ENCODE measurements at regions not wholly inside any gene's neighbourhood (a gene's known extent, or its start where the extent isn't known, plus 50 kb on each side); places are given as distances from the start of the nearest gene placed in this dataset.
"Not testable (repeated sequence)": the region's sequence is repeated elsewhere in the genome, so short reads cannot be mapped to it uniquely, and the experiment has no call there.

- no peak overlapping the region for H3K27ac ChIP-seq (replicated peaks)
- TF ChIP-seq, protein P1, sequence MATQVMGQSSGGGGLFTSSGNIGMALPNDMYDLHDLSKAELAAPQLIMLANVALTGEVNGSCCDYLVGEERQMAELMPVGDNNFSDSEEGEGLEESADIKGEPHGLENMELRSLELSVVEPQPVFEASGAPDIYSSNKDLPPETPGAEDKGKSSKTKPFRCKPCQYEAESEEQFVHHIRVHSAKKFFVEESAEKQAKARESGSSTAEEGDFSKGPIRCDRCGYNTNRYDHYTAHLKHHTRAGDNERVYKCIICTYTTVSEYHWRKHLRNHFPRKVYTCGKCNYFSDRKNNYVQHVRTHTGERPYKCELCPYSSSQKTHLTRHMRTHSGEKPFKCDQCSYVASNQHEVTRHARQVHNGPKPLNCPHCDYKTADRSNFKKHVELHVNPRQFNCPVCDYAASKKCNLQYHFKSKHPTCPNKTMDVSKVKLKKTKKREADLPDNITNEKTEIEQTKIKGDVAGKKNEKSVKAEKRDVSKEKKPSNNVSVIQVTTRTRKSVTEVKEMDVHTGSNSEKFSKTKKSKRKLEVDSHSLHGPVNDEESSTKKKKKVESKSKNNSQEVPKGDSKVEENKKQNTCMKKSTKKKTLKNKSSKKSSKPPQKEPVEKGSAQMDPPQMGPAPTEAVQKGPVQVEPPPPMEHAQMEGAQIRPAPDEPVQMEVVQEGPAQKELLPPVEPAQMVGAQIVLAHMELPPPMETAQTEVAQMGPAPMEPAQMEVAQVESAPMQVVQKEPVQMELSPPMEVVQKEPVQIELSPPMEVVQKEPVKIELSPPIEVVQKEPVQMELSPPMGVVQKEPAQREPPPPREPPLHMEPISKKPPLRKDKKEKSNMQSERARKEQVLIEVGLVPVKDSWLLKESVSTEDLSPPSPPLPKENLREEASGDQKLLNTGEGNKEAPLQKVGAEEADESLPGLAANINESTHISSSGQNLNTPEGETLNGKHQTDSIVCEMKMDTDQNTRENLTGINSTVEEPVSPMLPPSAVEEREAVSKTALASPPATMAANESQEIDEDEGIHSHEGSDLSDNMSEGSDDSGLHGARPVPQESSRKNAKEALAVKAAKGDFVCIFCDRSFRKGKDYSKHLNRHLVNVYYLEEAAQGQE (IDR thresholded peaks at IDR 0.05; ENCODE audit: insufficient replicate concordance, low read depth) = no peak
- TF ChIP-seq SPI1 (IDR thresholded peaks at IDR 0.05; ENCODE audit: borderline replicate concordance, low read depth) = no peak
- no peak for TF ChIP-seq POLR2AphosphoS5 (IDR thresholded peaks at IDR 0.05; ENCODE audit: low read depth)
- TF ChIP-seq, protein P2, sequence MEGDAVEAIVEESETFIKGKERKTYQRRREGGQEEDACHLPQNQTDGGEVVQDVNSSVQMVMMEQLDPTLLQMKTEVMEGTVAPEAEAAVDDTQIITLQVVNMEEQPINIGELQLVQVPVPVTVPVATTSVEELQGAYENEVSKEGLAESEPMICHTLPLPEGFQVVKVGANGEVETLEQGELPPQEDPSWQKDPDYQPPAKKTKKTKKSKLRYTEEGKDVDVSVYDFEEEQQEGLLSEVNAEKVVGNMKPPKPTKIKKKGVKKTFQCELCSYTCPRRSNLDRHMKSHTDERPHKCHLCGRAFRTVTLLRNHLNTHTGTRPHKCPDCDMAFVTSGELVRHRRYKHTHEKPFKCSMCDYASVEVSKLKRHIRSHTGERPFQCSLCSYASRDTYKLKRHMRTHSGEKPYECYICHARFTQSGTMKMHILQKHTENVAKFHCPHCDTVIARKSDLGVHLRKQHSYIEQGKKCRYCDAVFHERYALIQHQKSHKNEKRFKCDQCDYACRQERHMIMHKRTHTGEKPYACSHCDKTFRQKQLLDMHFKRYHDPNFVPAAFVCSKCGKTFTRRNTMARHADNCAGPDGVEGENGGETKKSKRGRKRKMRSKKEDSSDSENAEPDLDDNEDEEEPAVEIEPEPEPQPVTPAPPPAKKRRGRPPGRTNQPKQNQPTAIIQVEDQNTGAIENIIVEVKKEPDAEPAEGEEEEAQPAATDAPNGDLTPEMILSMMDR (IDR thresholded peaks at IDR 0.05; ENCODE audit: insufficient read depth, low read length) = no peak
- no peak for TF ChIP-seq GABPA (IDR thresholded peaks at IDR 0.05; ENCODE audit: low read depth)
- peaks cover 7% of the 10 kb centered on the region for H3K27me3 ChIP-seq (ENCODE audit: insufficient read depth, poor library complexity, severe bottlenecking)
- no peak overlapping the region for H3K4me3 ChIP-seq (replicated peaks; ENCODE audit: insufficient read depth, low read length)
- no peak for DNase-seq (ENCODE audit: low read depth in 1 of 2, low spot score in 1 of 2)
Measured at GRCh38 chr1:47598357-47598756, 160.5 kb downstream of the FOXD2 start.

DNA sequence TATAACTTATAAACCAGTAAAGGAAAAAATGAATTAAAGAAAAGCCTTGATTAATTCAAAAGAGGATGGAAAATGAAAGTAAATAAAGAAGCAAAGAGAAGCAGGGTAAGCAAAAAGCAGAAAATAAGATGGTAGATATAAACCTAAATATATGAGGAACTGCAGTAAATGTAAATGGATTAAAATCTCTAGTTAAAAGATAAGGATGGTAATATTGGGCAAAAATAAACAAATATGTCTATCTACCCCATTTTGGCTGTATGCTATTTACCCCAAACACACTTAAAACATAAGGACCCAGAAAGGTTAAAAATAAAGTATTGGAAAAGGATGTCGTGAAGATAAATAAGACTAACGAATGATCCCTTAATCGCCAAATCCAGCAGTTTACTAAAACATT lies 161.9 kb downstream of the FOXD2 start:
- no peak overlapping the region for H3K27ac ChIP-seq (replicated peaks)
- H3K4me3 ChIP-seq (replicated peaks; ENCODE audit: insufficient read depth, low read length) = no peak overlapping the region
- TF ChIP-seq, protein P2 (IDR thresholded peaks at IDR 0.05; ENCODE audit: insufficient read depth, low read length) = no peak
- TF ChIP-seq, protein P1 (IDR thresholded peaks at IDR 0.05; ENCODE audit: insufficient replicate concordance, low read depth) = no peak
- TF ChIP-seq GABPA (IDR thresholded peaks at IDR 0.05; ENCODE audit: low read depth) (no peak), POLR2AphosphoS5 (IDR thresholded peaks at IDR 0.05; ENCODE audit: low read depth) (no peak)
- H3K27me3 ChIP-seq (ENCODE audit: insufficient read depth, poor library complexity, severe bottlenecking) = no peaks in the 10 kb centered on the region
- no peak for DNase-seq (ENCODE audit: low read depth in 1 of 2, low spot score in 1 of 2)

DNA sequence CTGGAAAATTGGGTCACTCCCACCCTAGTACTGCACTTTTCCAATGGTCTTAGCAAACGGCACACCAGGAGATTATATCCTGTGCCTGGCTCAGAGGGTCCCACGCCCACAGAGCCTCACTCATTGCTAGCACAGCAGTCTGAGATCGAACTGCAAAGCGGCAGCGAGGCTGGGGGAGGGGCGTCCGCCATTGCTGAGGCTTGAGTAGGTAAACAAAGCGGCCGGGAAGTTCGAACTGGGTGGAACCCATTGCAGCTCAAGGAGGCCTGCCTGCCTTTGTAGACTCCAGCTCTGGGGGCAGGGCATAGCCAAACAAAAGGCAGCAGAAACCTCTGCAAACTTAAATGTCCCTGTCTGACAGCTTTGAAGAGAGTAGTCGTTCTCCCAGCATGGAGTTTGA lies 164.6 kb downstream of the FOXD2 start:
- DNase-seq (ENCODE audit: low read depth in 1 of 2, low spot score in 1 of 2); H3K4me3 ChIP-seq (replicated peaks; ENCODE audit: insufficient read depth, low read length); H3K27me3 ChIP-seq (ENCODE audit: insufficient read depth, poor library complexity, severe bottlenecking); H3K27ac ChIP-seq (replicated peaks): not testable (repeated sequence)

DNA sequence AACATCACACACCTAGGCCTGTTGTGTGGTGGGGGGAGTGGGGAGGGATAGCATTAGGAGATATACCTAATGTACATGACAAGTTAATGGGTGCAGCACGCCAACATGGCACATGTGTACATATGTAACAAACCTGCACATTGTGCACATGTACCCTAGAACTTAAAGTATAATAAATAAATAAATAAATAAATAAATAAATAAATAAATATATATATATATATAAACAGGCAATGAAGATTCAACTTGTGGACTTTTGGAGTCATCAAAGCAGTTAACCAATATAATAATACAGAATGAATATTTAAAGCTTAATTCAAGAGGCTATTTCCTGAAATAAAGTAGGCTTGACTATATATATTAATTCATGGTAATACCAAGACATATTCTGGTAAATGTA lies 167.0 kb downstream of the FOXD2 start:
- not testable (repeated sequence) for H3K27ac ChIP-seq (replicated peaks); DNase-seq (ENCODE audit: low read depth in 1 of 2, low spot score in 1 of 2); H3K27me3 ChIP-seq (ENCODE audit: insufficient read depth, poor library complexity, severe bottlenecking); H3K4me3 ChIP-seq (replicated peaks; ENCODE audit: insufficient read depth, low read length)

- Histone ChIP-seq H3K27ac (replicated peaks) (no peak overlapping the region), H3K4me3 (replicated peaks; ENCODE audit: insufficient read depth, low read length) (no peak overlapping the region), H3K27me3 (ENCODE audit: insufficient read depth, poor library complexity, severe bottlenecking) (no peaks in the 10 kb centered on the region)
- TF ChIP-seq POLR2AphosphoS5 (IDR thresholded peaks at IDR 0.05; ENCODE audit: low read depth) (no peak), GABPA (IDR thresholded peaks at IDR 0.05; ENCODE audit: low read depth) (no peak), SPI1 (IDR thresholded peaks at IDR 0.05; ENCODE audit: borderline replicate concordance, low read depth) (no peak)
- TF ChIP-seq, protein P2 (IDR thresholded peaks at IDR 0.05; ENCODE audit: insufficient read depth, low read length) = no peak
- TF ChIP-seq, protein P1 (IDR thresholded peaks at IDR 0.05; ENCODE audit: insufficient replicate concordance, low read depth) = no peak
- no peak for DNase-seq (ENCODE audit: low read depth in 1 of 2, low spot score in 1 of 2)
Measured at GRCh38 chr1:47608296-47608875, 170.5 kb downstream of the FOXD2 start.
